ENCODE measurements at regions not wholly inside any gene's neighbourhood (a gene's known extent, or its start where the extent isn't known, plus 50 kb on each side); places are given as distances from the start of the nearest gene placed in this dataset.

DNA sequence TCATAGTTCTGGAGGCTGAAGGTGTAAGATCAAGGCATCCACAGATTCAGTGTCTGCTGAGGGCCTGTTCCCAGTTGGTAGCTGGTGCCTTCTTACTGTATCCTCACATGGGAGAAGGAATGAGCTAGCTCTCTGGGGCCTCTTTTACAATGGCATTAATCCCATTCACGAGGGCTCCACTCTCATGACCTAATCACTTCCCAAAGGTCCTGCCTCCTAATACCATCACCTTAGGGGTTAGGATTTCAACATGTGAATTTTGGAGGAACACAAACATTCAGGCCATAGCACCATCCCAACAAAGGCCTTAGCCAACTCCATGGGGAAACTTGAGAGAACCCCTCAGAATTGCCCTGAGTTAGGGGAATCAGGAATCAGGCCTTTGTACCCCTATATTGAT lies 66.1 kb upstream of the CREB5 start:
- Histone ChIP-seq H3K27me3 (no peaks in the 10 kb centered on the region), H3K4me3 (no peak overlapping the region), H3K36me3 (no peaks in the 10 kb centered on the region; the same call in 1 of the 2 replicates), H3K9me3 (peaks cover 10% of the 10 kb centered on the region)
- no peak for DNase-seq

- no peak for DNase-seq
- H3K36me3 ChIP-seq, result no peaks in the 10 kb centered on the region; the same call in 1 of the 2 replicates
- peaks cover 10% of the 10 kb centered on the region for H3K9me3 ChIP-seq
- no peak overlapping the region for H3K4me3 ChIP-seq
- no peaks in the 10 kb centered on the region for H3K27me3 ChIP-seq
Observed at GRCh38 chr7:28346676-28347363, 65.5 kb upstream of the CREB5 start.

GRCh38 chr7:28347475-28348318 lies 64.6 kb upstream of the CREB5 start:
- DNase-seq, result peak; percentile 87
- no peaks in the 10 kb centered on the region for H3K27me3 ChIP-seq
- H3K9me3 ChIP-seq, result peaks cover 10% of the 10 kb centered on the region
- no peaks in the 10 kb centered on the region; the same call in 1 of the 2 replicates for H3K36me3 ChIP-seq
- H3K4me3 ChIP-seq, result no peak overlapping the region

- H3K36me3 ChIP-seq, result no peaks in the 10 kb centered on the region; the same call in 1 of the 2 replicates
- peak; percentile 49 for DNase-seq
- H3K4me3 ChIP-seq, result no peak overlapping the region
- no peaks in the 10 kb centered on the region for H3K27me3 ChIP-seq
- H3K9me3 ChIP-seq, result peaks cover 7% of the 10 kb centered on the region; the same call in 1 of the 2 replicates
Observed at GRCh38 chr7:28348636-28349035, 63.7 kb upstream of the CREB5 start.

DNA sequence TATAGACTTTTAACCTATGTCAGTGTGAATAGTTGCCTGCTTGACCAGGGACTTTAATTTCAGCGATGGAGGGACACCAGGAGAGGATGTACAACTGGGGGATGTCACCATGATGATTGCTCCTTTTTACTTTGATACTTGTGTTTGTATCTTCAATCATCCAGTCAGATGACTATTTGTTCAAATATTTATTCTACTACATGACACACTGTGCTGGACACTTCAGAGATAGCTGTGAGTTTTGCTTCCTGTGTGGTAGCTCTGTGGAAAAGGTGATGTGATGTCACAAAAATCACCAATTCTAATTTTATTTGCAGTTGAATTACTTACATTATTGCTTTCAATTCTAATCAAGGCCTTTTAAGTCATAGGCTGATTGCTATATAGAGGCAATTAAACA lies 62.7 kb upstream of the CREB5 start:
- Histone ChIP-seq H3K9me3 (peaks cover 3% of the 10 kb centered on the region; the same call in 1 of the 2 replicates), H3K36me3 (no peaks in the 10 kb centered on the region; the same call in 1 of the 2 replicates), H3K27me3 (no peaks in the 10 kb centered on the region), H3K4me3 (no peak overlapping the region)
- no peak for DNase-seq

DNA sequence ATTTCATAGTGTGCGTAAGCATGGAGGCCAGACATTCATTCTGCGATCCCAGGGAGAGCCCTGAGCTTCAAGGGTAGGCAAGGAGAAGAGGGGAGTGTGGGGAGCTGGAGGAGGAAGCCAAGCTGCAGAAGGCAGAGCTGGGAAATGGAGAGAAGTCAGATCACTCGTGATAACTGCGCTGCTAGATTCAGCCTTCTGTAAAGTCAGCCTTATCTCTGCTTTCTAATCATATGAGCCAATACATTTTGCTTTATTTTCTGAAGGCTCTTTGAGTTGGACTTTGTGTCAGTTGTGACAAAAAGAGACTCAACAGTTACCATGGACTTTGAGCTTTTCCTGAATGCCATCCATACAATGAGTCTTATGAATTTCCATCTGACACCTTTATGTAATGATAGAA lies 61.7 kb upstream of the CREB5 start:
- no peaks in the 10 kb centered on the region for H3K27me3 ChIP-seq
- no peak overlapping the region for H3K4me3 ChIP-seq
- no peak for DNase-seq
- no peaks in the 10 kb centered on the region for H3K9me3 ChIP-seq
- H3K36me3 ChIP-seq, result no peaks in the 10 kb centered on the region; the same call in 1 of the 2 replicates

DNA sequence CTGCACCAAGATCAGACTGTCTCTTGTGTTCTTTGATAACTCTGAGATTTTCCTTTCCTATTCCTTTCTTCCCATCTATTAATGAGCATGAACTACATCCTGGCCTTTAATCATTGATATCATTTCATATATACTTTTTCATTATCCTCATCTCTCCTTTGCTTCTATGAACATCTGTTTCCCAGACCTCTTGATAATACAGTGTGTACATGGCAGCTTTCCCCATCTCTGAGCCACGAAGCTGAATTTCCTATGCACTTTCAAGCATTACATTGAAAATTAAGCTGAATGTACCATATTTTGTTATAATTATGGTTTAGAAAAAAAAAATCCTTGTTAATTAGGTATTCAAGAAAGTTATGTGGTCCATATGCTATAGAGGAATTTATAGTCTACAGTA lies 60.9 kb upstream of the CREB5 start:
- H3K36me3 ChIP-seq, result no peaks in the 10 kb centered on the region
- H3K9me3 ChIP-seq, result no peaks in the 10 kb centered on the region
- H3K27me3 ChIP-seq, result no peaks in the 10 kb centered on the region
- no peak for DNase-seq
- H3K4me3 ChIP-seq, result no peak overlapping the region

- H3K9me3 ChIP-seq, result no peaks in the 10 kb centered on the region
- peak; percentile 98 for DNase-seq
- no peaks in the 10 kb centered on the region for H3K27me3 ChIP-seq
- H3K36me3 ChIP-seq, result no peaks in the 10 kb centered on the region
- no peak overlapping the region for H3K4me3 ChIP-seq
Observed at GRCh38 chr7:28354601-28355402, 57.5 kb upstream of the CREB5 start.

- no peaks in the 10 kb centered on the region for H3K27me3 ChIP-seq
- no peaks in the 10 kb centered on the region for H3K9me3 ChIP-seq
- H3K4me3 ChIP-seq, result no peak overlapping the region
- H3K36me3 ChIP-seq, result no peaks in the 10 kb centered on the region
- no peak for DNase-seq
Observed at GRCh38 chr7:28355635-28356319, 56.5 kb upstream of the CREB5 start.

DNA sequence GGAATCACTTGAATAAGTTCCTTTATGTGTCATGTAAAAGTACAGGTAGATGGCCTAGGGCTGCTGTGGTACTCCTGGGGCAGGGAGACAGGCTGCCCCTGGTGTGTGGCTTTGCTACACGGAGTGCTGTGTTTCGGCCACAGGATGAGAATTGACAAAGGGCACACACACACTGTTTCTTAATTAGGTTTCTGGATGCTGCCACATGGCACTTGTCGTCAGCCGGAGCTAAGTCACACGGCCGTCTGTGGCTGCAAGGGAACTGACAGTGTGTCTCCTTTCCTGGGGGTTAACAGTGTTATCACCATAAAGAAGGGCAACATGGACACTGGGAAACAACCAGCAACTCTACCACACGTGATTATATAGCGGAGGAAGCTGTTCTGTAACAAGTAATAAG lies 55.7 kb upstream of the CREB5 start:
- no peaks in the 10 kb centered on the region for H3K9me3 ChIP-seq
- no peaks in the 10 kb centered on the region for H3K36me3 ChIP-seq
- H3K4me3 ChIP-seq, result no peak overlapping the region
- no peaks in the 10 kb centered on the region for H3K27me3 ChIP-seq
- DNase-seq, result no peak

DNA sequence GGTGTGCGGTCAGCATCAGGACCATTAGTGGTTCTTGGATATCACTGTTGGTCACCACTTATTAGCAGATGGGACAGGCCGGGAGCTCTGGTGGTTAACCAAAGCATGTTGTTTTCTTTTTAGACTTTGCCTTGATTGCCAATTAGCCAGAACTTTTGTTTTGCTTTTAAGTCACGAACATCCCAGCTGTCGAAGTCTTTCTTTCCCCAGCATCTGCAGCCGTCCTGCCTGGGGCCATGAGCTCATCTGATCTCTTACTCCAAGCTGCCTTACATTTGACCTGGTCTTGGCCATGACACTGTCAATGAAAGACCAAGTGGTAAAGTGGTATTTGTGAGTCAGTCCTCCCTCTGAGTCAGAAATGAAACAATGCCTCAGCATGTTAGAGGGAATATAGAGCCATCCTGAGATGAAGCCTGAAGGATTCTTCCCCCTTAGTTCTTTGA lies 53.9 kb upstream of the CREB5 start:
- no peaks in the 10 kb centered on the region for H3K9me3 ChIP-seq
- H3K36me3 ChIP-seq, result no peaks in the 10 kb centered on the region
- H3K27me3 ChIP-seq, result no peaks in the 10 kb centered on the region
- no peak overlapping the region for H3K4me3 ChIP-seq
- peak; percentile 95 for DNase-seq

DNA sequence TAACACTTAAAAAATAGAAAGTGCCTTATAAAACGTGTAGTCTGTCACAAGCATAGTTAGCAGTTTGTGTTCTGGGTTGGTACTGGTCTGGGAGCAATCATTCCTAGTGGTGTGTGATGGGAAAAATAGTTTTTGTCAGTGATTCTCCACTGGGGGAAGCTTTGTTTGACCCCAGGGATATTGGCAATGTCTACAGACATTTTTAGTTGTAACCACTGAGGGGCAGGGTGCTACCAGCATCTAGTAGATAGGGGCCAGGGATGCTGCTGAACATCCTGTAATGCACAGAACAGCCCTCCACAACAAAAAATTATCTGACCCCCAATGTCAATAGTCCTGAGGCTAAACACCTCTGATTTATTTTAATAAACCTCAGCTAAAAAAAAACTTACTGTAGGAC lies 51.6 kb upstream of the CREB5 start:
- no peak for DNase-seq
- peaks cover 2% of the 10 kb centered on the region for H3K9me3 ChIP-seq
- H3K4me3 ChIP-seq, result no peak overlapping the region
- H3K36me3 ChIP-seq, result no peaks in the 10 kb centered on the region
- H3K27me3 ChIP-seq, result no peaks in the 10 kb centered on the region

DNA sequence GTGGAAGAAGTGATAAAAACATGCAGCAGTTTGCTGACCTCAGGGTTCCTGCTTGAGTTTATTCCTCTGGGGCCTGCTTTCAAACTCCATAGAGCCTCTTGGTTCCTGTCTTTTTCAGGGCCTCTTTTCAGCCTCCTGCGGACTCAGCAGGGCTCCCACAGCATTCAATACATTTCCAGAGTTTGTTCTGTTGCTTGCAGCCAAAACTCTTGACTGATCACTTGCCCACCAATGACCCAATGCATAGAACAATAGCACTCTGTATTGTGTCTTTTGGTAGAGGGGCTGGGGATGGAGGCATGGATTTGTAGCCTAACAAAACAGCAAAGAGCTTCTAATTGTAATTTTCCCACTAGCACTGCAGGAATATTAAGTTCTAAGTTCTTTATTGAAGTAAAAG lies 50.8 kb upstream of the CREB5 start:
- Histone ChIP-seq H3K4me3 (no peak overlapping the region), H3K36me3 (no peaks in the 10 kb centered on the region), H3K9me3 (peaks cover 2% of the 10 kb centered on the region), H3K27me3 (no peaks in the 10 kb centered on the region)
- no peak for DNase-seq

- Histone ChIP-seq H3K4me3 (no peak overlapping the region), H3K36me3 (no peaks in the 10 kb centered on the region), H3K27me3 (no peaks in the 10 kb centered on the region), H3K9me3 (peaks cover 2% of the 10 kb centered on the region)
- DNase-seq, result no peak
Observed at GRCh38 chr7:28362182-28362581, 50.1 kb upstream of the CREB5 start.
